Left lung (tissue), 4 donors: ENCODE measurements at regions not wholly inside any gene's neighbourhood (a gene's known extent, or its start where the extent isn't known, plus 50 kb on each side); places are given as distances from the start of the nearest gene placed in this dataset.
"Not testable (repeated sequence)": the region's sequence is repeated elsewhere in the genome, so short reads cannot be mapped to it uniquely, and the experiment has no call there.

Experiments used
- ATAC-seq: fragments of 200-7000 bp; cut with Tn5 transposase; one replicate; pipeline ENCODE4 v1.9.1; 2020; ENCODE audit warnings: moderate library complexity
- DNase-seq, 4 donors: peaks; one replicate each; pipeline ENCODE4 v3.0.0-alpha.2; 2013 to 2020
- H3K27ac ChIP-seq, 2 donors: fragments of 200-600 bp; sonication (generic) in 1 of 2; one replicate each; pipeline versions ENCODE4 v1.5.0 to v1.8.0; 2020 to 2021
- H3K27me3 ChIP-seq, 2 donors: fragments of 200-600 bp; sonication (generic) in 1 of 2; one replicate each; pipeline versions ENCODE4 v1.5.0 to v1.8.0; 2020 to 2021
- H3K36me3 ChIP-seq, 2 donors: fragments of 200-600 bp; sonication (generic) in 1 of 2; one replicate each; pipeline versions ENCODE4 v1.5.0 to v1.8.0; 2020 to 2021
- H3K4me1 ChIP-seq, 2 donors: fragments of 200-600 bp; one replicate each; pipeline ENCODE4 v1.8.0; 2021
- H3K4me3 ChIP-seq, 2 donors: fragments of 200-600 bp; sonication (generic) in 1 of 2; one replicate each; pipeline versions ENCODE4 v1.5.0 to v1.8.0; 2020 to 2021; ENCODE audit warnings: mild to moderate bottlenecking in 1 of 2
- H3K9me3 ChIP-seq, 2 donors: fragments of 200-600 bp; sonication (generic) in 1 of 2; one replicate each; pipeline versions ENCODE4 v1.5.0 to v1.8.0; 2020 to 2021
- CTCF ChIP-seq, 2 donors: fragments of 200-600 bp; sonication (generic) in 1 of 2; IDR thresholded peaks; one replicate each; pipeline versions ENCODE4 v1.5.0 to v1.8.0; 2021; ENCODE audit warnings: antibody characterized with exemption in 2 of 2
- intact Hi-C, 2 donors: fragments of 100-400 bp; cut with DNase I; formaldehyde crosslinking; loops; one replicate each; pipeline versions ENCODE4 v1.11.2 to v1.14.2; 2022
- donor health status: DM: no; HTN: yes; CAD: no.
- donor health status: DM: no; HTN: no; CAD: no.

GRCh38 chr1:95641386-95641785 lies 407.4 kb downstream of the RWDD3 start:
- no peak for ATAC-seq
- H3K4me1 ChIP-seq, result no peaks in the 10 kb centered on the region
- intact Hi-C loops, result no loop called here
- no peak overlapping the region for H3K27ac ChIP-seq
- TF ChIP-seq CTCF (IDR thresholded peaks at IDR 0.05), result no peak
- no peak for DNase-seq
- no peaks in the 10 kb centered on the region for H3K27me3 ChIP-seq
- H3K9me3 ChIP-seq, result peaks cover 0 to 5% of the 10 kb centered on the region in 2 donors
- H3K36me3 ChIP-seq, result no peaks in the 10 kb centered on the region
- no peak overlapping the region for H3K4me3 ChIP-seq

- no peaks in the 10 kb centered on the region for H3K27me3 ChIP-seq
- H3K36me3 ChIP-seq, result no peaks in the 10 kb centered on the region
- DNase-seq, result no peak
- no peak for TF ChIP-seq CTCF (IDR thresholded peaks at IDR 0.05)
- no peaks in the 10 kb centered on the region for H3K4me1 ChIP-seq
- no peak overlapping the region for H3K4me3 ChIP-seq
- H3K9me3 ChIP-seq, result peaks cover 0 to 8% of the 10 kb centered on the region in 2 donors
- intact Hi-C loops, result no loop called here
- ATAC-seq, result no peak
- no peak overlapping the region for H3K27ac ChIP-seq
These were observed 408.0 kb downstream of the RWDD3 start for GRCh38 chr1:95642035-95642434.

- intact Hi-C loops, result no loop called here
- H3K9me3 ChIP-seq, result peaks cover 0 to 9% of the 10 kb centered on the region in 2 donors
- no peak overlapping the region for H3K27ac ChIP-seq
- no peak for ATAC-seq
- no peaks in the 10 kb centered on the region for H3K4me1 ChIP-seq
- H3K27me3 ChIP-seq, result no peaks in the 10 kb centered on the region
- H3K36me3 ChIP-seq, result no peaks in the 10 kb centered on the region
- no peak for TF ChIP-seq CTCF (IDR thresholded peaks at IDR 0.05)
- no peak for DNase-seq
- H3K4me3 ChIP-seq, result no peak overlapping the region
These were observed 409.1 kb downstream of the RWDD3 start for GRCh38 chr1:95643071-95643470.

- H3K4me1 ChIP-seq, H3K36me3 ChIP-seq, H3K27me3 ChIP-seq, intact Hi-C loops, DNase-seq, H3K4me3 ChIP-seq, H3K27ac ChIP-seq, ATAC-seq: not testable (repeated sequence)
- H3K9me3 ChIP-seq, result peaks cover 0 to 16% of the 10 kb centered on the region in 2 donors
These were observed 411.1 kb downstream of the RWDD3 start for GRCh38 chr1:95645126-95645525.

- ATAC-seq (no peak), DNase-seq (no peak)
- no peak for TF ChIP-seq CTCF (IDR thresholded peaks at IDR 0.05)
- no peaks in the 10 kb centered on the region for H3K4me1 ChIP-seq
- H3K36me3 ChIP-seq, result no peaks in the 10 kb centered on the region
- intact Hi-C loops, result no loop called here
- no peaks in the 10 kb centered on the region for H3K27me3 ChIP-seq
- no peak overlapping the region for H3K27ac ChIP-seq
- peaks cover 0 to 16% of the 10 kb centered on the region in 2 donors for H3K9me3 ChIP-seq
- no peak overlapping the region for H3K4me3 ChIP-seq
These were observed 416.6 kb downstream of the RWDD3 start for GRCh38 chr1:95650631-95651030.

GRCh38 chr1:95652423-95652965 lies 418.5 kb downstream of the RWDD3 start:
- Histone ChIP-seq H3K36me3 (no peaks in the 10 kb centered on the region), H3K27ac (no peak overlapping the region), H3K4me1 (no peaks in the 10 kb centered on the region), H3K4me3 (no peak overlapping the region), H3K27me3 (no peaks in the 10 kb centered on the region), H3K9me3 (peaks cover 0 to 10% of the 10 kb centered on the region in 2 donors)
- no peak for TF ChIP-seq CTCF (IDR thresholded peaks at IDR 0.05)
- intact Hi-C loops, result no loop called here
- ATAC-seq (no peak), DNase-seq (no peak)
